ENCODE measurements at regions not wholly inside any gene's neighbourhood (a gene's known extent, or its start where the extent isn't known, plus 50 kb on each side); places are given as distances from the start of the nearest gene placed in this dataset.
"Not testable (repeated sequence)": the region's sequence is repeated elsewhere in the genome, so short reads cannot be mapped to it uniquely, and the experiment has no call there.

DNA sequence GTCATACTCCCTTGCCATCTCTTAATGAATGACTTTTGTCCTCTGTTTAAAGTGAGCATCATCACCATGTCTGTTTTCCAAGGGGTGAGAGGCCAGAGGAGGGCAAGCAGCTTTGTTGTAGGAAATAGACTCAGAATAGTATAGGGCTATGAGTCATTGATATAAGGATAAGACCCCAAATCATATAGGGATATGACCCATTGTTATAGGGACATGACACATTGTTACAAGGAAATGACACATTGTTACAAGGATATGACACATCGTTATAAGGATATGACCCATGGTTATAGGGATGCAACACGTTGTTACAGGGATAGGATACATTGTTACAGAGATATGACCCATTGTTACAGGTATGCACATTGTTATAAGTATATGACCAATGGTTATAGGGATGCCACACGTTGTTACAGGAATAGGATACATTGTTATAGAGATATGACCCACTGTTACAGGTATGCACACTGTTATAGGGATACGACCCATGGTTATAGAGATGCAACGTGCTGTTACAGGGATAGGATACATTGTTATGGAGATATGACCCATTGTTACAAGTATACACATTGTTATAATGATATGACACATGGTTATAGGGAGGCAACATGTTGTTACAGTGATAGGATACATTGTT, 311.1 kb upstream of the ADARB2 start:
- ATAC-seq (peak; percentile 46 to 76), DNase-seq (no peak)
- no peaks in the 10 kb centered on the region for H3K36me3 Mint-ChIP-seq (ENCODE audit: insufficient read depth)
- no peak overlapping the region for H3K4me3 Mint-ChIP-seq
- H3K27me3 Mint-ChIP-seq (ENCODE audit: low read depth), result peaks cover 5% of the 10 kb centered on the region
- H3K4me1 Mint-ChIP-seq (ENCODE audit: low read depth), result no peaks in the 10 kb centered on the region
- peaks cover 6% of the 10 kb centered on the region for H3K9me3 Mint-ChIP-seq

DNA sequence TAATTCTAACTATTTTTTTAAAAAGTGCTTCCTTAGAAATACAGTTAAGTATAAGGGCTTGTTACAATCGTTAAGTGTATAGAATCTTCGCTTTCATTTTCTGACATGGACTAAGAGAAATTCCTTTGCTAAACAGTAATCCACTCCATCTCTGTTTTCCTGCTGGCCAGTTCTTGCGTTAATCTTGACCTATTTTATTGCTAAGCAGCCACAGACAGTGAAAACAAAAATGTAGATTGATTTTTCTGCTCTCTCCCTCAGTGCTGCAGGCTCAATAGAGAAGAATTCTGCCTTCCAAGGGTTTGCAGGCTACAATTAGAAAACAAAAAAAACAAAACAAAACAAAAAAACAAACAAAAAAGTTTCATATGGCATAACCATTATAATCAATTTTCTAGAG, 310.4 kb upstream of the ADARB2 start:
- H3K36me3 Mint-ChIP-seq (ENCODE audit: insufficient read depth), result no peaks in the 10 kb centered on the region
- peaks cover 2% of the 10 kb centered on the region for H3K27me3 Mint-ChIP-seq (ENCODE audit: low read depth)
- no peak overlapping the region for H3K4me3 Mint-ChIP-seq
- no peak for DNase-seq
- H3K9me3 Mint-ChIP-seq, result peaks cover 6% of the 10 kb centered on the region
- H3K4me1 Mint-ChIP-seq (ENCODE audit: low read depth), result no peaks in the 10 kb centered on the region
- no peak for ATAC-seq

DNA sequence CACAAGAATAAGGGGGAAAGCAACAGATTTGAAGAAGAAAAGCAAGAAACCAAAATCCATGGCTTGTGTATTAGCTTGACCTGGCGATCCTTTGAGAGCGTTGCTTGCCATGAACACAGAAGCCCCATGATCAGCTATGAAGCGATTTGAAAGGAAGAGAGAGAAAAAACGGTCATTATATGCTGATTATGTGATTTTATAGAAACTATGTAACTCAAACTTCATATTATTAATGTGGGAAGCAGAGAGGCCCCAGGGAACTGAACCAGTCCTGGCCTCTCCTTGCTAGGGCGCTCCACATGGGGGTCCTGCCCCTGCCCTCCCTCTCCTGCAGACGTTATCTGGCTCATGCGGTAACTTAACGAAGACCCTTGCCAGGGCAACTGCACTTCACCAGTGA, 306.1 kb upstream of the ADARB2 start:
- Mint-ChIP-seq H3K4me3 (no peak overlapping the region), H3K36me3 (ENCODE audit: insufficient read depth) (no peaks in the 10 kb centered on the region), H3K4me1 (ENCODE audit: low read depth) (no peaks in the 10 kb centered on the region), H3K27me3 (ENCODE audit: low read depth) (no peaks in the 10 kb centered on the region), H3K9me3 (peaks cover 2% of the 10 kb centered on the region)
- DNase-seq, result no peak
- no peak for ATAC-seq

DNA sequence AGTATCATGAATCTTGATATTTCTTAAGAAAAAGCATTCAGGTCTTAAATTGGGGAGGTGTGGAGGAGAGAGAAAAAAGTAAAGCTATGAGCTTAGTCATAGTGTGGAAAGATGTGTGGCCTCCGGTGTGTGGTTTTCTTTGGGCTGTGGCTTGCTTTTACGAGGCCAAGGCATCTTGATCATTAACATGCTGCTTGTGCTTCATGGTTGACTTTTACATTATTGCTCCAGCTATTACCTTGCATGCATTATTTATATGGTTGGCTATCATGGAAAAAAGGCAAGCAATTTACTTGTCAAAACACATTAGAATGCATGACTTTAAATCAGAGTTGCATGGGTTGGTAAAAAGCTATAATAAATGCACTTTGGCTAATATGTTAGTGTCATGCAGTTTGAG, 300.7 kb upstream of the ADARB2 start:
- Mint-ChIP-seq H3K4me3 (no peak overlapping the region), H3K9me3 (peaks cover 6% of the 10 kb centered on the region), H3K27me3 (ENCODE audit: low read depth) (no peaks in the 10 kb centered on the region), H3K36me3 (ENCODE audit: insufficient read depth) (no peaks in the 10 kb centered on the region), H3K4me1 (ENCODE audit: low read depth) (no peaks in the 10 kb centered on the region)
- no peak for ATAC-seq
- no peak for DNase-seq

DNA sequence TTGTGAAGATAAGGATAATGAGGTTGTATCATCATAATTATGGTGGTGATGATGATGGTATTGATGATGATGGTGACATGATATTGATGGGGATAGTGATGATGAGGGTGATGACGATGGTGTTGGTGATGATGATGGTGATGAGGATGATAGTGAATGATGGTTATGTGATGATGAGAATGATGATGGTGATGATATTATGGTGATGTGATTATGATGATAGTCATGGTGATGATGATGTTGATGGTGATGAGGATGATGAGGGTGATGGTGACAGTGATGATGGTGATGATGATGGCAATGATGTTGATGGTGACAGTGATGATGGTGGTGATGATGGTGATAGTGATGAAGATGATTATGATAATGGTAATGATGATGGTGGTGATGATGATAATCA, 299.9 kb upstream of the ADARB2 start:
- Mint-ChIP-seq H3K36me3 (ENCODE audit: insufficient read depth) (no peaks in the 10 kb centered on the region), H3K27me3 (ENCODE audit: low read depth) (no peaks in the 10 kb centered on the region), H3K4me1 (ENCODE audit: low read depth) (no peaks in the 10 kb centered on the region), H3K4me3 (no peak overlapping the region), H3K9me3 (peaks cover 8% of the 10 kb centered on the region)
- no peak for DNase-seq
- no peak for ATAC-seq

DNA sequence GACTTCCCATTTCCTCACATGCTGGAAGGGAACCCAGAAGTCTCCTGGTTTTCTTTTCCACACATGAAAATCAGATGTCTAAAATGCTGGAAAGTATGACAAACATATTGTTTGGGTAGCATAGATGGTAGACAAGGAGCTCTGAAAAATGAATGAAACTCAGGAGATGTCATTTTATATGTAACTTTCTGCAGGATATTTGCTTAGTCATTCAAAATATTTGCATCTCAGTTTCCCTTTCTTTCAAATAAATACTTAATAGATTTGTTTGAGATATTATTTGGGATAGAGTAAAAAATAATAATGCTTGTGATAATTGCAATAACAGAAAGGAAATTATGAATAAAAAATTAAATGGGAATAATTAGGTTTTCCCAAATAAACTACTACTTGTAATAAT, 298.9 kb upstream of the ADARB2 start:
- no peak for ATAC-seq

DNA sequence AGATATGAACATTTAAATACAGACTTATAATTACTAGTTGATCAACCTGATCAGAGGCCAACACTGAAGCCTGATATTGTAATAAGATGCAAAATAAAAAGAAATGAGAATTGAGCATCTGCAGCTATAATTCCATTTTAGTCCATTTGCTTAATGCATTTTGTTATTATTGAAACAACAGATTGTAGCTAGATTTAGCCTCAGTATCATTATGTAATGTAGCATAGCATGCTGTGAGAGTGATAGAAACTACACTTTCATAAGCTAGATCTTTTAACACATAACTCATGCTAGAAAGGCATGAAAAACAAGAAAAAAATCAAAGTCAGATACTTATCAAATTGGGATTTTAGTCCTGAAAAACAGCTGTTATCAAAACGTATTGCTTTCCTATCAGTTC, 292.7 kb upstream of the ADARB2 start:
- no peak for ATAC-seq
- Mint-ChIP-seq H3K4me1 (ENCODE audit: low read depth) (peaks cover 2% of the 10 kb centered on the region), H3K36me3 (ENCODE audit: insufficient read depth) (no peaks in the 10 kb centered on the region), H3K9me3 (peaks cover 7% of the 10 kb centered on the region), H3K4me3 (no peak overlapping the region), H3K27me3 (ENCODE audit: low read depth) (no peaks in the 10 kb centered on the region)
- no peak for DNase-seq

More for the DNA sequence above, 298.9 kb upstream of the ADARB2 start:
- H3K4me1 Mint-ChIP-seq (ENCODE audit: low read depth), result no peaks in the 10 kb centered on the region
- no peak for DNase-seq
- H3K4me3 Mint-ChIP-seq, result no peak overlapping the region
- H3K36me3 Mint-ChIP-seq (ENCODE audit: insufficient read depth), result no peaks in the 10 kb centered on the region
- no peaks in the 10 kb centered on the region for H3K27me3 Mint-ChIP-seq (ENCODE audit: low read depth)
- H3K9me3 Mint-ChIP-seq, result peaks cover 11% of the 10 kb centered on the region

DNA sequence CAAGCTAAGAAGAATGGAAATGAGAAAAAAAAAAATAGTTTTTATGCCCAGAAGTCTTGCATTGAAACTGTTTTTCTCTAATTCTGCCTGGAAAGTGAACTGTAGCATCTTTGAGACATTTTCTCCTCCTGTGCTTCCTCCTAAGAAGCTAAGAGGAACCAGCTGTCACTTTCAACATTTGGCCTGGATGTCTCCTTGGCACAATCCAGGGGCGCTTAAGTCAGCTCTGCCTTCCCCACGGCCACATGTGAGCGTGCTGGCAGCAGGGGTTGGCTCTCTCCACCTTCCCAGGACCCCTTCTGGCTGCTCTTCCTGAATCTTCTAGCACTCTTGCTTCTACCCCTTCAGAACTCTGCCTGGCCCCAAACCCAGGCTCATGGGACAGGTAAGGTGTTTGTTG, 289.6 kb upstream of the ADARB2 start:
- H3K27me3 Mint-ChIP-seq (ENCODE audit: low read depth), result no peaks in the 10 kb centered on the region
- H3K4me1 Mint-ChIP-seq (ENCODE audit: low read depth), result peaks cover 2% of the 10 kb centered on the region
- no peak for DNase-seq
- no peak overlapping the region for H3K4me3 Mint-ChIP-seq
- no peaks in the 10 kb centered on the region for H3K9me3 Mint-ChIP-seq
- H3K36me3 Mint-ChIP-seq (ENCODE audit: insufficient read depth), result no peaks in the 10 kb centered on the region
- no peak for ATAC-seq

DNA sequence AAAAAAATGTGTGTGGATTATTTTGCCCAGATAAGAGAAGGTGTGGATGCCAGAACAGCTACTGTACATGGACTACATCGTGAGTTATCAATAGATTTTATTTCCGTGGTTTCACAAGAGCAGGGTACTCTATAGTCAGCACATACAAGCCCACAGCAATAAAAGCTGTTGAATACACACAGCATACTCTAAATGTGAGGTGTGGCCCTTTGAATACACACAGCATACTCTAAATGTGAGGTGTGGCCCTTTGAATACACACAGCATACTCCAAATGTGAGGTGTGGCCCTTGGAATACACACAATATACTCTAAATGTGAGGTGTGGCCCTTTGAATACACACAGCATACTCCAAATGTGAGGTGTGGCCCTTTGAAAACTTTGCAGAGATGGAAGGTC, 287.4 kb upstream of the ADARB2 start:
- H3K4me1 Mint-ChIP-seq (ENCODE audit: low read depth); H3K36me3 Mint-ChIP-seq (ENCODE audit: insufficient read depth); H3K4me3 Mint-ChIP-seq; ATAC-seq; DNase-seq; H3K27me3 Mint-ChIP-seq (ENCODE audit: low read depth); H3K9me3 Mint-ChIP-seq: not testable (repeated sequence)

DNA sequence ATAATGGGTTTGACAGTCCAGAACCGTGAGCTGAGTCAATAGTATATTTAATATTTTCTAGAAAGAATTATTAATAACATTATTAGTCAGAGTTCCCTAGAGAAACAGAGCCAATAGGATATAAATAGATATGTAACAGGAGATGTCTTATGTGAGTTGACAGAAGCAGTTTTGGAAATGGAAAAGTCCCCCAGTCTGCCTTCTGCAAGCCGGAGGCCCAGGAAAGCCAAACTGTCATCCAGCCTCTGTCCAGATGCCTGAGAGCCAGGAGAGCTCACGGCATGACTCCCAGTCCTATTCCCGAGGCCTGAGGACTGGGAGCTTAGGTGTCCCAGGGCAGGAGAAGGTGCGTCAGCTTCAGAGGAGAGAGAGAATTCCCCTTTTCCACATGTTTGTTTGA, 286.4 kb upstream of the ADARB2 start:
- H3K27me3 Mint-ChIP-seq (ENCODE audit: low read depth), result no peaks in the 10 kb centered on the region

DNA sequence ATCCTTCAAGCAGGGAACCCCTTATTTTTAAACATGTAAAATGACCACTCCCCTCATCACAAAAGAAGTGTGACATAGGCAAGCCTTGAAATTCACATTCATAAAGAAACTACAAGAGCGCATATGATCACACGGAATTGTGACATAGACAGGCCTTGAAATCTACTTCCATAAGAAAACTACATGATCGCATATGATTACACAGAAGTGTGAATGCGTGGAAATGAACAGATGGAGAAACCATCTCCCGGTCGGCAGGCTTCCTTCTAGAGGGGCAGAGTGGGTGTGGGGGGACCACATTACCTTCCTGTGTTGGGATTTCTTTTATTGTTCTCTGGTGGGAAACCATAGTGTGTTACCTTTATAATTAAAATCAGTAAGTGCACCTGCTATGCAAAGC, 285.1 kb upstream of the ADARB2 start:
- Mint-ChIP-seq H3K4me3 (no peak overlapping the region), H3K27me3 (ENCODE audit: low read depth) (no peaks in the 10 kb centered on the region), H3K9me3 (no peaks in the 10 kb centered on the region), H3K36me3 (ENCODE audit: insufficient read depth) (no peaks in the 10 kb centered on the region), H3K4me1 (ENCODE audit: low read depth) (no peaks in the 10 kb centered on the region)
- ATAC-seq (no peak), DNase-seq (no peak)

More for the DNA sequence above, 286.4 kb upstream of the ADARB2 start:
- Mint-ChIP-seq H3K36me3 (ENCODE audit: insufficient read depth) (no peaks in the 10 kb centered on the region), H3K4me3 (no peak overlapping the region), H3K4me1 (ENCODE audit: low read depth) (no peaks in the 10 kb centered on the region), H3K9me3 (no peaks in the 10 kb centered on the region)
- no peak for DNase-seq
- no peak for ATAC-seq

DNA sequence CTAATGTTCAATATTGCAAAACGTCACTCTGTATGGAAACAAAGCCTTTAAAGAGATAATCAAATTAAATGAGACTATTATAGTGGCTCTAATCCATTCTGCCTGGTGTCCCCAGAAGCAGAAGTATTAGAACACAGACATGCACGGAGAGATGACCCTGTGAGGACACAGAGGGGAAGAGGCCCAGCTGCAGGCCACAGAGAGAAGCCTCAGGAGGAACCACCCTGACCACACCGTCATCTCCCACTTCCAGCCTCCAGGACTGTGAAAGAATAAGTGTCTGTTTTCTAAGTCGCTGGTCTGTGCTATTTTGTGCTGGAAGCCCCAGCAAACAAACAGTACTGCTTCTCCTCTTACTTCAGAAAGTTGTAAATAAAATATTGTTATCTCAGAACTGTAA, 283.5 kb upstream of the ADARB2 start:
- Mint-ChIP-seq H3K4me1 (ENCODE audit: low read depth) (no peaks in the 10 kb centered on the region), H3K4me3 (no peak overlapping the region), H3K9me3 (no peaks in the 10 kb centered on the region), H3K36me3 (ENCODE audit: insufficient read depth) (no peaks in the 10 kb centered on the region), H3K27me3 (ENCODE audit: low read depth) (no peaks in the 10 kb centered on the region)
- no peak for DNase-seq
- ATAC-seq, result no peak

DNA sequence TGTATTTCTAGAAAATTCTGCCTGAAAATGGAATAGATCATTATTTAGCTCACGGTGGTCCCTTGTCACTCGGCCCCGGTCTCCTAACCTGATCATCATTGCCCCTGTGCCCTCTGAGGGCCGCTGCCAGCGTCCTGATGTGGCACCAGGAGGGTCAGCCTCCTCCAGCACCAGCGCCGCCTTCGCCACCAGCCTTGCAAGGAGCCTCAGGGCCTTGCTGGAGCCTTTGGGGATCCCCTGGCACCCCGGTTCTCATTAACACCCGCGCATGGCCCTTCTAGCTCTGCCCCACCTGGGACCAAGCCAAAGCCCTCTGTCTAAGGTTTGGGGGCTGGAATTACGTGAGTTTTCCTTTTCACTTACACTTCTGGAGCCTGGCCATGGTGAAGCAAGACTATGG, 282.5 kb upstream of the ADARB2 start:
- H3K4me1 Mint-ChIP-seq (ENCODE audit: low read depth), result peaks cover under 1% of the 10 kb centered on the region
- no peaks in the 10 kb centered on the region for H3K9me3 Mint-ChIP-seq
- no peak overlapping the region for H3K4me3 Mint-ChIP-seq
- no peaks in the 10 kb centered on the region for H3K36me3 Mint-ChIP-seq (ENCODE audit: insufficient read depth)
- no peak for ATAC-seq
- no peak for DNase-seq
- H3K27me3 Mint-ChIP-seq (ENCODE audit: low read depth), result no peaks in the 10 kb centered on the region

DNA sequence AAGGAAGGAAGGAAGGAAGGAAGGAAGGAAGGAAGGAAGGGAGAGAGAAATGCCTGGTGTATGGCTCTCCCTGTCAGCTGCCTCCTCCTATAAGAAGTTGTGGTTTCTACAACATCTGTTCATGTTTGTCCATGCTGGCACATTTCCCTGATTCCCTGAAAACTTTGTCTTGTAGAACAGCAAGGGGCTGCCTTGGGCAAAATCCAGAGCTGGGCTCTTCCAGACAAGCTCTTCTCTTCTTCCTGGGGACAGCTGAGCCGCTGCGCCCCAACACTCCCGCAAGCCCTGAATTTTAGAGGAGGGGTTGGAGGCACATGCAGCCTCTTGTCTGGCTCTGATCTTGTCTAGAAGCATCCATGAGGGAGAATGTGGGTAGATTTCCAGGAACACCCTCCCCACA, 282.0 kb upstream of the ADARB2 start:
- no peak overlapping the region for H3K4me3 Mint-ChIP-seq
- no peaks in the 10 kb centered on the region for H3K9me3 Mint-ChIP-seq
- DNase-seq, result no peak
- no peaks in the 10 kb centered on the region for H3K27me3 Mint-ChIP-seq (ENCODE audit: low read depth)
- ATAC-seq, result no peak
- H3K36me3 Mint-ChIP-seq (ENCODE audit: insufficient read depth), result no peaks in the 10 kb centered on the region
- H3K4me1 Mint-ChIP-seq (ENCODE audit: low read depth), result peaks cover 2% of the 10 kb centered on the region

DNA sequence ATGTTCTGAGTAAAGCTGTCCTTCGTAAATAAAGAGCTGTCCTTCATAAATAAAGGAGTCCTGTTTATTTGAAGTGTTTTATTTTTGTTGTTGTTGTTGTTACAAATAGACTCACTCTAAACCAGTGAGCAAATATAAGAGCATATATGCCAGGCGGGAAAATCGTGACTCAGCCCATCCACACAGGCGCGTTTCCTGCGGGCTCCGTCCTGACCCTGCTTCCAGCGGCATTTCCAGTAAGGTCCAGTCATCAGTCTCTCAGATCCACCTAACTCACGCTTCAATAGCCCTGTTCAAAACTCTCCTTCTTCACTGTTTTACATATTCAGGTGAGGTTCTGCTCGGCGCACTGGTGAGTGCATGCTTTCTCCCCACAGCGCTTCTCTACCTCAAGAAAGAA, 277.2 kb upstream of the ADARB2 start:
- DNase-seq (no peak), ATAC-seq (no peak)
- H3K4me3 Mint-ChIP-seq, result no peak overlapping the region
- no peaks in the 10 kb centered on the region for H3K36me3 Mint-ChIP-seq (ENCODE audit: insufficient read depth)
- no peaks in the 10 kb centered on the region for H3K9me3 Mint-ChIP-seq
- H3K27me3 Mint-ChIP-seq (ENCODE audit: low read depth), result no peaks in the 10 kb centered on the region
- H3K4me1 Mint-ChIP-seq (ENCODE audit: low read depth), result peaks cover 2% of the 10 kb centered on the region

DNA sequence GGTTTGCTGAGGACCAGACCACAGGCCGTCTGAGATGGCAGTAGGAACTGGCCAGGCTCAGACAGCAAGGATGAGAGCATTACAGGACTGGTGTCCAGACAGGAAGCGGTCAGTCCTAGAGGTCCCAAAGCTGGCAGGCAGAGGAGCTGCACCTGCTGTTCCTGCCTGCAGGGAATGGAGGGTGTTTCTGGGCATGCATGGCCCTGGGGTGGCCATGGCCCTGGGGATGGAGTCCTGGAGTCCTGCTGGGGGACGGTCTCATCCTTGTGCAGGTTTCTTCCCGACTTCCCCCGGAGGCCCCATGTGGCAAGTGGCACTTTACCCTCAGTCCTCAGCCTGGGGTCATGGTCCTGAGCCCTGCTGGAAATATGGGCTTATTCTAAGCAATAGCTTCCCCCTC, 274.9 kb upstream of the ADARB2 start:
- H3K4me3 Mint-ChIP-seq, result no peak overlapping the region
- H3K9me3 Mint-ChIP-seq, result no peaks in the 10 kb centered on the region
- DNase-seq (no peak), ATAC-seq (no peak)
- no peaks in the 10 kb centered on the region for H3K27me3 Mint-ChIP-seq (ENCODE audit: low read depth)
- H3K36me3 Mint-ChIP-seq (ENCODE audit: insufficient read depth), result no peaks in the 10 kb centered on the region
- H3K4me1 Mint-ChIP-seq (ENCODE audit: low read depth), result peaks cover 2% of the 10 kb centered on the region

Data from activated T-cell treated with anti-CD3 and anti-CD28 coated beads, Interleukin-2, amount 50 U/mL, for 4 hours (primary cell).